Endodermal cell (in vitro differentiated cells): ENCODE measurements at regions not wholly inside any gene's neighbourhood (a gene's known extent, or its start where the extent isn't known, plus 50 kb on each side); places are given as distances from the start of the nearest gene placed in this dataset.
"Not testable (repeated sequence)": the region's sequence is repeated elsewhere in the genome, so short reads cannot be mapped to it uniquely, and the experiment has no call there.

Experiments
- DNase-seq: peaks from one replicate; pipeline ENCODE4 v3.0.0-alpha.2; 2017
- H3K27ac ChIP-seq: 2 replicates; pipeline ENCODE4 v1.5.1; 2013; ENCODE audit warnings: mild to moderate bottlenecking, low read depth, low read length, moderate library complexity
- H3K27me3 ChIP-seq: 2 replicates; pipeline ENCODE4 v1.6.1; 2013; ENCODE audit warnings: mild to moderate bottlenecking, low read length, moderate library complexity; ENCODE audit not compliant: insufficient read depth, control insufficient read depth, poor library complexity, severe bottlenecking
- H3K36me3 ChIP-seq: 2 replicates; pipeline ENCODE4 v1.7.0; 2013; ENCODE audit warnings: mild to moderate bottlenecking, low read length, moderate library complexity; ENCODE audit not compliant: control insufficient read depth, insufficient read depth
- H3K4me1 ChIP-seq: one replicate; pipeline ENCODE4 v1.7.0; 2013; ENCODE audit warnings: low read length; ENCODE audit not compliant: control insufficient read depth, insufficient read depth
- H3K4me3 ChIP-seq: 2 replicates; pipeline ENCODE4 v1.5.1; 2013; ENCODE audit warnings: mild to moderate bottlenecking, low read length, moderate library complexity
- H3K9ac ChIP-seq: 2 replicates; pipeline ENCODE4 v1.6.1; 2013; ENCODE audit warnings: mild to moderate bottlenecking, low read length, moderate library complexity; ENCODE audit not compliant: poor library complexity, severe bottlenecking; ENCODE audit errors: extremely low read depth
- H3K9me3 ChIP-seq: 2 replicates; pipeline ENCODE4 v1.6.1; 2013; ENCODE audit warnings: mild to moderate bottlenecking, low read length, moderate library complexity; ENCODE audit not compliant: control insufficient read depth
- H3K27ac Mint-ChIP-seq: 2 replicates; pipeline ENCODE4 v1.8.0; 2020; ENCODE audit warnings: mixed read lengths
- H3K27me3 Mint-ChIP-seq: 2 replicates; pipeline ENCODE4 v1.8.0; 2021; ENCODE audit warnings: mild to moderate bottlenecking, mixed read lengths; ENCODE audit not compliant: insufficient read depth
- H3K36me3 Mint-ChIP-seq: 2 replicates; pipeline ENCODE4 v1.8.0; 2020; ENCODE audit warnings: low read depth, mixed read lengths
- H3K4me1 Mint-ChIP-seq: 2 replicates; pipeline ENCODE4 v1.8.0; 2020; ENCODE audit warnings: mixed read lengths
- H3K4me3 Mint-ChIP-seq: 2 replicates; pipeline ENCODE4 v1.8.0; 2020; ENCODE audit warnings: mild to moderate bottlenecking, moderate library complexity, mixed read lengths
- H3K9me3 Mint-ChIP-seq: 2 replicates; pipeline ENCODE4 v1.8.0; 2020; ENCODE audit warnings: mild to moderate bottlenecking, mixed read lengths
- CTCF ChIP-seq: fragments of 200-600 bp; sonication (generic); conservative IDR thresholded peaks from 2 replicates; pipeline ENCODE4 v1.5.0; 2021; ENCODE audit warnings: antibody characterized with exemption, mild to moderate bottlenecking
- WGBS, 2 experiments: methylation state at CpG; one replicate each; pipeline versions ENCODE4 v1.1.5 to v1.1.7; 2013; ENCODE audit warnings: missing lambda C conversion rate in 2 of 2, mixed read lengths in 1 of 2; ENCODE audit not compliant: insufficient coverage in 1 of 2, insufficient read length in 1 of 2; 5-methylcytosine and 5-hydroxymethylcytosine counted together

GRCh38 chr15:44857164-44857710 lies 99.2 kb upstream of the TERB2 start:
- H3K9ac ChIP-seq, H3K9me3 ChIP-seq, H3K27ac ChIP-seq, H3K4me1 ChIP-seq, H3K4me3 Mint-ChIP-seq, H3K36me3 ChIP-seq, DNase-seq, H3K36me3 Mint-ChIP-seq, H3K4me3 ChIP-seq, H3K27me3 ChIP-seq, H3K27ac Mint-ChIP-seq, H3K4me1 Mint-ChIP-seq: not testable (repeated sequence)
- WGBS, 2 experiments = 100% methylated on average over 1 of the region's 3 CpGs; no CpG with 5 or more reads in 1 of the 2 experiments
- H3K9me3 Mint-ChIP-seq = peaks cover 13% of the 10 kb centered on the region
- peaks cover 13% of the 10 kb centered on the region for H3K27me3 Mint-ChIP-seq

GRCh38 chr15:44859088-44859487 lies 97.4 kb upstream of the TERB2 start:
- not testable (repeated sequence) for H3K36me3 ChIP-seq, H3K27me3 ChIP-seq, H3K27ac ChIP-seq, H3K36me3 Mint-ChIP-seq, DNase-seq, H3K27ac Mint-ChIP-seq, H3K4me3 ChIP-seq, H3K9ac ChIP-seq, H3K9me3 ChIP-seq, H3K4me3 Mint-ChIP-seq, H3K4me1 Mint-ChIP-seq, H3K4me1 ChIP-seq
- Mint-ChIP-seq H3K9me3 (peaks cover 24% of the 10 kb centered on the region), H3K27me3 (peaks cover 11% of the 10 kb centered on the region)
- 50 to 87% methylated on average over 2 of the region's 2 CpGs for WGBS, 2 experiments

- not testable (repeated sequence) for H3K27ac ChIP-seq, H3K4me3 Mint-ChIP-seq, H3K4me1 ChIP-seq, H3K36me3 ChIP-seq, H3K27me3 Mint-ChIP-seq, H3K9me3 ChIP-seq, H3K36me3 Mint-ChIP-seq, H3K4me3 ChIP-seq, H3K4me1 Mint-ChIP-seq, H3K27me3 ChIP-seq, DNase-seq, H3K27ac Mint-ChIP-seq, H3K9ac ChIP-seq
- H3K9me3 Mint-ChIP-seq = peaks cover 24% of the 10 kb centered on the region
- WGBS, 2 experiments = 82% methylated on average over 2 of the region's 2 CpGs; no CpG with 5 or more reads in 1 of the 2 experiments
These were observed 96.3 kb upstream of the TERB2 start for GRCh38 chr15:44860168-44860567.

- DNase-seq = no peak
- H3K27ac Mint-ChIP-seq = no peak overlapping the region
- Histone ChIP-seq H3K36me3 (no peaks in the 10 kb centered on the region), H3K9ac (no peak overlapping the region), H3K4me1 (no peaks in the 10 kb centered on the region), H3K9me3 (no peaks in the 10 kb centered on the region), H3K27ac (no peak overlapping the region), H3K4me3 (no peak overlapping the region), H3K27me3 (no peaks in the 10 kb centered on the region)
- H3K9me3 Mint-ChIP-seq = peaks cover 29% of the 10 kb centered on the region
- no peak for TF ChIP-seq CTCF
- H3K27me3 Mint-ChIP-seq = peaks cover 10% of the 10 kb centered on the region
- 90 to 93% methylated on average over 4 to 14 of the region's 14 CpGs for WGBS, 2 experiments
- no peaks in the 10 kb centered on the region for H3K4me1 Mint-ChIP-seq
- no peak overlapping the region for H3K4me3 Mint-ChIP-seq
- H3K36me3 Mint-ChIP-seq = no peaks in the 10 kb centered on the region
These were observed 95.0 kb upstream of the TERB2 start for GRCh38 chr15:44861439-44861910.
